Uterus (tissue), 2 donors: ENCODE measurements at regions not wholly inside any gene's neighbourhood (a gene's known extent, or its start where the extent isn't known, plus 50 kb on each side); places are given as distances from the start of the nearest gene placed in this dataset.

Experiments
- CTCF ChIP-seq, 4 experiments: fragments of 200-600 bp in 2 of 4; fragments of 450-650 bp in 2 of 4; sonication (generic) in 2 of 4; IDR thresholded peaks; one replicate each; pipeline ENCODE4 v1.5.1; 2016 to 2019; ENCODE audit warnings: antibody characterized with exemption in 4 of 4, mild to moderate bottlenecking in 2 of 4, moderate library complexity in 1 of 4
- POLR2A ChIP-seq, 2 donors: fragments of 450-650 bp; IDR thresholded peaks; one replicate each; pipeline ENCODE4 v1.6.1; 2016; ENCODE audit warnings: antibody characterized with exemption in 2 of 2, mild to moderate bottlenecking in 1 of 2, moderate library complexity in 1 of 2

GRCh38 chr1:81069856-81070255 is 730.9 kb upstream of the ADGRL2 start:
- TF ChIP-seq POLR2A (IDR thresholded peaks at IDR 0.05) (no peak), CTCF (IDR thresholded peaks at IDR 0.05) (no peak)
